ENCODE measurements at regions not wholly inside any gene's neighbourhood (a gene's known extent, or its start where the extent isn't known, plus 50 kb on each side); places are given as distances from the start of the nearest gene placed in this dataset.
"Not testable (repeated sequence)": the region's sequence is repeated elsewhere in the genome, so short reads cannot be mapped to it uniquely, and the experiment has no call there.

DNA sequence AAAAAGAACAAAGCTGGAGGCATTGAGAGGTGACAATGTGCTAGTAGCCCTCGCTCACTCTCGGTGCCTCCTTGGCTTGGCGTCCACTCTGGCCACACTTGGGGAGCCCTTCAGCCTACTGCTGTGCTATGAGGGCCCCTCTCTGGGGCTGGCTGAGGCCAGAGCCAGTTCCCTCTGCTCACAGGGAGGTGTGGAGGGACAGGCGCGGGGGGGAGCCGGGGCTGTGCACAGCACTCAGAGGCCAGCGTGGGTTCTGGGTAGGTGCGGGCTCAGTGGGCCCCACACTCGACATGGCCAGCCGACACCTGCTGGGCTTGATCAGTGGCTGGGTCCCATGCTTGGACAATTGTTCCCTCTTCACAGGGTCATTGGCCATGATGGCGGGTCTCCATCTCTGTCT is 202.5 kb upstream of the GRAMD2B start:
- DNase-seq = no peak

- no peak for DNase-seq
Observed at GRCh38 chr5:126228934-126229333, 194.3 kb upstream of the GRAMD2B start.

- DNase-seq = no peak
Observed at GRCh38 chr5:126233256-126233655, 190.0 kb upstream of the GRAMD2B start.

DNA sequence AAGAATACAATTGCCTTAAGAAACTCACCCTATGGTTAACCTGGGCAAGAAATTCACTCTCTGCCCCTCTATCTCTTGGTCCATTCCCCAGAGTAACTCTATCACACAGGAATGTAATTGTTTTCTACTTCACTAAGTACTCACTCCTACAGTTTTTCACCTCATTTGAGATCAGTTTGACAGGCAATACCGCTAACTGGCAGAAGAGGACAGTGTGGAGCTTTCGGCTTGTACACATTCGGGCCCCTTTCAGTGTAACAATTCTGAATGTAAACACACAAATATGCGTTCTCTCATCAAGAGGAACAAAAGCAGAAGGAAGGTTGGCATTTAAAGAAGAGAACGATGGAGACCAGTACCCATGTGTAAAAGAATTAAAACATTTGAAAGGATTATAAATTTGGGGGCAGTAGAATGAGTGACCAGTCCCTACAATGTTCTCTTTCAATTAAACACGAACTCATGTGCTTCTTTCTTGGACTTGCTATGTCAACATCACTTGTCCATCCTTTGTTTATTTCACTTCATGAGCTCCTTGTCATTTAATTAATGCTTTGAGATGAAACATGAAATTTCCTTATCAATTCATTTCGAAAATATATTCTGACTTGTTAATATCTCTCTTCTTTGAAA is 188.5 kb upstream of the GRAMD2B start:
- DNase-seq = no peak

GRCh38 chr5:126235628-126236027 is 187.6 kb upstream of the GRAMD2B start:
- DNase-seq = no peak

GRCh38 chr5:126236994-126237393 is 186.2 kb upstream of the GRAMD2B start:
- no peak for DNase-seq

DNA sequence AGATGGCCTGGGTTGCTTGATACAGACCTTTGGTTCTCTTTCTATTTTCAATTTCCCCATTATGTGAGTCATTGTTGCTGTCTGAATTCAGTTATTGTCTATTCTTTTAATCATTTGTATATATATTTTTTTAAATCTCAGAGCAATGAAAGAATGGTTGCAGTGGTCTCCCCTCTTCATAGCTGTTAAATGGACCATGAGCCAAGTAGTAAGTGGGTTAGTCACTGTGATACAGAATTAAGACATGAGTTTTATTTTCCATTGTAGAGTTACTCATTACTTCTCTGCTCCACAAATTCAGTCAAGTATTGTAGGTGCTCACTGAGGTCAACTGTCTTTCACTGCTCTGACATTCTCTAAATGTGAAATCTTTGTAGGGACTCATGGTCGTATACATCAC is 174.6 kb upstream of the GRAMD2B start:
- no peak for DNase-seq

- DNase-seq = no peak
Observed at GRCh38 chr5:126251024-126251423, 172.2 kb upstream of the GRAMD2B start.

DNA sequence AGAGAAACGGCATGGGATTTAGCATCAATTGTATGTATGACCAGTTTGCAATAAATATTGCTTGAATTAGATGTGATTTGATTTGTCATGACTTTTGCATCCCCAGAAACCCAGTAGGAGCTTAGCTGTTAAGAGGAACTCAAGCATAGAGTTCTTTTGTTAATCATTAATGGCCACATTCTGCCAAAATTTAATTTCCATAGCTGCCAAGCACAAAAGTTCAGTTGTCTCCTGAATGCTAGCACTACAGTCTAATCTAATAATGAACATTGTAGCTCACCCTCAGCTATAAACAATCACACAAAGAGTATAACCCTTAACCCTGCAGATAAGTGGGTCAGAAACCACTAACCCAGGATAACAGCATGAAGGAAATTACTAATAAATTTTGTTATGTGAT is 169.8 kb upstream of the GRAMD2B start:
- DNase-seq = no peak

GRCh38 chr5:126263591-126264184 is 159.5 kb upstream of the GRAMD2B start:
- no peak for DNase-seq

DNA sequence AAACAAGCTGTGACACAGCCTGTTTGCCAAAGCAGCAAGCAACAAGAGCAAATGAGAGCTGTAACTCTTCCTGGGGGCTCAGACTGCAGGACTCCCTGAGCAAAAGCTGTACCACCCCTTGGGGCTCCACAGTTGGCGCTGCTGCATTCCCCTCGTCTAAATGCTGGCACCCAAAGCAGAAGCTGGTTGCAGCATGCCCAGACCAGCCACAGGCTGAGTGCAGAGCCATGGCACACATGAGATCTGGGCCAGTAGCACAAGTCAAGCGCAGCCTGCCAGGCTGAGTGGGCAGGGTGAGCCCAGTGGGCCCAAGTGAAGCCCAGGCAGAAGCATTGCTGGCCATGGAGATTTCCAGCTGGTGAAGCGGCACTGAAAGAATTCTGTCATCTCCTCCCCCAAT is 157.3 kb upstream of the GRAMD2B start:
- DNase-seq = no peak

DNA sequence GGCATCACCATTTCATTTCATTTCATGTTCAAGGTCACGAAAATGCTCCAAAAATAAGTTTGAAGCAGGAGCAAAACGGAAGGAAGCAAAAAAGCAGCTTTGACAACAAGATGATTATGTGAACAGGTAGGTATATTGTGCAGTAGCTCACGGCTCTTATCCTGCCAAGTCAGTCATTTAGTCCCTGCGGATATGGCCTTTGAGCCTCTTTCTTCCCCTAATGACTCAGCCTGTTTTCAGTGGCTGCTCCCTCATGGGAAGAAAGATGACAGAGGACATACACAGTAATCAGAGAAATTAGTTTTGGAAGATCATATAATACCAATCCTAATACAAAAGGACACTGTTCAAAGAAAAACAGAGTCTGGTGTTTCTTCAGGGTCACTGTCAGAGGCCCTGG is 155.8 kb upstream of the GRAMD2B start:
- no peak for DNase-seq

GRCh38 chr5:126268697-126269315 is 154.4 kb upstream of the GRAMD2B start:
- DNase-seq = no peak

DNA sequence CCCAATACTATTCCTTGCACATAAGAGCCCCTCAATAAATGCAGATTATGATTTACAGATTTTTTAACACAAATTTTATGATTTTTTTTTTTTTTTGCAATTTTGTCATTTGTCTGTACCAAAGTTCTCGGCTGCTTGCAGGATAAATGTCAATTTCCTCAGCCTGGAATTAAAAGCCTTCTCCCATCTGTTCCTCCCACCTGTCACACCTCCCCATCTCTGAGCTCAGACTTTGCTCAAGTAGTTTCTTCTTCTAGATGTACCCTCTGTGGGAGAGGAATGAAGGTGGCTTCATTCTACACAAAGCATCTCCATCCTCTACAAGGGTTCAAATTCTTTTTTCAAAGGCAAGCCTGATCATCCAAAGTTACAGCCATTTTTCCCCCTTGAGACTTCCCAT is 153.7 kb upstream of the GRAMD2B start:
- no peak for DNase-seq

- DNase-seq = no peak
Observed at GRCh38 chr5:126271141-126271540, 152.1 kb upstream of the GRAMD2B start.

GRCh38 chr5:126274076-126274762 is 149.0 kb upstream of the GRAMD2B start:
- DNase-seq = no peak

GRCh38 chr5:126274763-126275125 is 148.5 kb upstream of the GRAMD2B start:
- no peak for DNase-seq

DNA sequence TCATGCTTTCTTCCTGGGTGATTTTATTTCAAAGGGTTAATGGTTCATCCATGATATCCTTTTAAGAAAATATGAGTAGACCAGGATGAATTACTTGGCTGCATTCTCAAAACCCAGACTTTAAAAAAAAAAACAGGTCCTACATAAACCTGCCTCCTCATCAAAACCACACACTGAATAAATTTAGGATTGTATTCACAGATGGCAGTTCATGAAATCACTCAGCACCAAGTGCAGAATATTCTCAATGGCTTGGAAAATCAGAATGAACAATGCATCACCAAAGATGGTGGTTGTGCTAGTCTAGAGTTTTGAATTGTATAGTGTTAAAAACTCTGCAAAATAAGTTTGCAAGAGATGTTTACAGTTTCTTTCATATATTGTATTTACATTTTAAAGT is 145.4 kb upstream of the GRAMD2B start:
- no peak for DNase-seq

GRCh38 chr5:126280343-126280742 is 142.9 kb upstream of the GRAMD2B start:
- no peak for DNase-seq

- DNase-seq = no peak
Observed at GRCh38 chr5:126280846-126281245, 142.4 kb upstream of the GRAMD2B start.

DNA sequence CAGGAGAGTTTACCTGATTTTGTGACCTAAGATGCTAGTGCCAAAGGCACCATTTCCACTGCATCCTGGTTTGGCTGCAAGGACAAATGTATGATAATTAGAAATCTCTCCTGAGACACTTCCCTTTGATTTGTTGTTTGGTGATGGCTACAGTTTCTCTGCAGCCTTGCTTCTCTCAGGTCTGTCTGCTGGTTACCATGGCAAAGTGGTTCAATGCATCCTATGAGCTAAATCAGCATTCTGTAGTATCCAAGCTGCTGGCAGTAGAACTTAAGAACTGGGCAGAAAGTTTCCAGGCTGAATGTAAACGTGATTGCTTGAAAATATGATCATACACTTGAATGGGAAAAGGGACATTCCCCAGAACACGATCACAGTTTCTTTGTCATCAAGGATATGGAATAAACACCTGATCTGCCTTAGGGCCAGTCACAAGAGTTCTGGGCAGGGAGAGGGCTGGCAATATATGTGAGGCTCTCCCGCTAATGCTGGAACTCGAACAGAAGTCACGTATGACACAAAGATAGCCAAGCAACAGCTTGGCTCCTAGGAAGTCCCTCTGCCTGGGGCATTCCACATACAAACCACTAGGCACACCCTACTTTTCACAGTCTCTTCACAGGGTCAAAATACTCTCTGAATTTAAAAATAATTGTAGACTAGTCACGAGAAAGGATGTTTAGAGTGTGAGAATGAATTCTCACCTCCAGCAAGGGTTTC is 138.1 kb upstream of the GRAMD2B start:
- no peak for DNase-seq

DNA sequence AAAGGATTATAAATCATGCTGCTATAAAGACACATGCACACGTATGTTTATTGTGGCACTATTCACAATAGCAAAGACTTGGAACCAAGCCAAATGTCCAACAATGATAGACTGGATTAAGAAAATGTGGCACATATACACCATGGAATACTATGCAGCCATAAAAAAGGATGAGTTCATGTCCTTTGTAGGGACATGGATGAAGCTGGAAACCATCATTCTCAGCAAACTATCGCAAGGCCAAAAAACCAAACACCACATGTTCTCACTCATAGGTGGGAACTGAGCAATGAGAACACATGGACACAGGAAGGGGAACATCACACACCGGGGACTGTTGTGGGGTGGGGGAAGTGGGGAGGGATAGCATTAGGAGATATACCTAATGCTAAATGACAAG is 127.1 kb upstream of the GRAMD2B start:
- not testable (repeated sequence) for DNase-seq

DNA sequence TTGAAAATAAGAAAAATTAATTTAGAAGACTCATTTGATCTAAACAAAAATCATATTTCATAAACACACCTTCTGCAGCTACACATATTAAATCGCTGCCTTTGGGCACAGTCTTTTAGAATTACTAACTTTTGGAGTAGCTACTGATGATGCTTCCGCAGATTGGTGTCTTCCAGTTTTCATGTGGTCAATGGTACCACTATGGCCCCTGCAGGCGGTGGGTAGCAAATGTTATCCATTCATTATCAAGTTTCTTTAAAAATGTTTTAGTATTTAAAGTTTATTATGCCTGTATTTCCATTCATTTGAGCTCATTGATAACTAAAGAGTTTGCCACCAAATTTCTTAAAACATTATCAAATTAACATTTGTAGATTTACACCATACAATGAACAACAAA is 122.9 kb upstream of the GRAMD2B start:
- DNase-seq = no peak

- DNase-seq = no peak
Observed at GRCh38 chr5:126301056-126301455, 122.2 kb upstream of the GRAMD2B start.

Measured in SW 1271 (cell line).